Breast epithelium (tissue), 4 donors: ENCODE measurements at regions not wholly inside any gene's neighbourhood (a gene's known extent, or its start where the extent isn't known, plus 50 kb on each side); places are given as distances from the start of the nearest gene placed in this dataset.
"Not testable (repeated sequence)": the region's sequence is repeated elsewhere in the genome, so short reads cannot be mapped to it uniquely, and the experiment has no call there.

Experiments used
- DNase-seq, 2 donors: peaks; one replicate each; pipeline ENCODE4 v3.0.0-alpha.2; 2019; ENCODE audit warnings: low spot score in 2 of 2
- H3K27ac ChIP-seq, 2 donors: fragments of 200-600 bp; sonication (generic) in 1 of 2; one replicate each; pipeline ENCODE4 v1.5.1; 2016 to 2019; ENCODE audit warnings: mild to moderate bottlenecking in 1 of 2
- H3K27me3 ChIP-seq, 2 donors: fragments of 200-600 bp; sonication (generic) in 1 of 2; one replicate each; pipeline versions ENCODE4 v1.5.1 to v1.6.0; 2017 to 2019; ENCODE audit warnings: control low read depth in 1 of 2, mild to moderate bottlenecking in 1 of 2
- H3K36me3 ChIP-seq: fragments of 200-600 bp; one replicate; pipeline ENCODE4 v1.5.1; 2019
- H3K4me1 ChIP-seq, 2 donors: fragments of 200-600 bp; sonication (generic); one replicate each; pipeline ENCODE4 v1.5.1; 2016 to 2019; ENCODE audit warnings: control low read depth in 1 of 2
- H3K4me3 ChIP-seq, 3 donors: fragments of 200-600 bp; sonication (generic); 1 replicate in 2 of 3; 2 replicates in 1 of 3; pipeline ENCODE4 v1.5.1; 2016 to 2019; ENCODE audit warnings: mild to moderate bottlenecking in 3 of 3, moderate library complexity in 2 of 3
- H3K9me3 ChIP-seq, 2 donors: fragments of 200-600 bp; sonication (generic) in 1 of 2; one replicate each; pipeline ENCODE4 v1.5.1; 2016 to 2019; ENCODE audit warnings: control low read depth in 1 of 2
- CTCF ChIP-seq, 3 donors: fragments of 450-650 bp; IDR thresholded peaks; one replicate each; pipeline ENCODE4 v1.5.1; 2016 to 2017; ENCODE audit warnings: antibody characterized with exemption in 3 of 3, mild to moderate bottlenecking in 3 of 3, moderate library complexity in 3 of 3
- POLR2A ChIP-seq: fragments of 450-650 bp; IDR thresholded peaks from one replicate; pipeline ENCODE4 v1.6.1; 2016; ENCODE audit warnings: antibody characterized with exemption, mild to moderate bottlenecking, moderate library complexity
- POLR2AphosphoS5 ChIP-seq, 3 donors: sonication (generic); formaldehyde crosslinking; IDR thresholded peaks; one replicate each; pipeline ENCODE4 v1.6.1; 2017; ENCODE audit warnings: antibody characterized with exemption in 3 of 3
- intact Hi-C: fragments of 100-400 bp; cut with DNase I; formaldehyde crosslinking; loops from one replicate; pipeline ENCODE4 v1.15.1; 2023; ENCODE audit warnings: low total_unique reads

DNA sequence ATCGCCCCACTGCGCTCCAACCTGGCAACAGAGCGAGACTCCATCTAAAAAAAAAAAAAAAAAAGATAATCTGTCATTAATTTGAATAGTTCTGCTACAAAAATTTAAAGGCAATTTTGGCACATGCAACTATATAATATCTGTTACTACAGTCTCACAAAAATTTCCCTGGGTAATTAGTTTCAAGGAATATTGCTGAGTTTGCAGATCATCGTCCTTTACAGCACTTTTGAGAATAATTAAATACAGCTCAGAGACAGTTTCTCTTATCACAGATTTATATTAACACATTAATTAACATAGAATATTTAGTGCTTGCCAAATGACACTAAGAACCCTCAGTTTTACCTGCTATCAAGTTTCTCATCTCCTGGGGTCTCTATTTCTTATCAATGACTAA is 540.4 kb upstream of the ZNF804A start:
- Histone ChIP-seq H3K36me3 (no peaks in the 10 kb centered on the region), H3K4me1 (no peaks in the 10 kb centered on the region), H3K4me3 (no peak overlapping the region), H3K9me3 (peaks cover 0 to 4% of the 10 kb centered on the region in 2 donors), H3K27me3 (no peaks in the 10 kb centered on the region), H3K27ac (no peak overlapping the region)
- intact Hi-C loops: no loop called here
- no peak for DNase-seq
- TF ChIP-seq POLR2A (no peak), CTCF (IDR thresholded peaks at IDR 0.05) (no peak), POLR2AphosphoS5 (IDR thresholded peaks at IDR 0.05) (no peak)

GRCh38 chr2:184060268-184060667 is 538.1 kb upstream of the ZNF804A start:
- H3K36me3 ChIP-seq, H3K4me3 ChIP-seq, H3K27ac ChIP-seq, H3K4me1 ChIP-seq, DNase-seq, intact Hi-C loops, H3K9me3 ChIP-seq, H3K27me3 ChIP-seq: not testable (repeated sequence)

- TF ChIP-seq CTCF (IDR thresholded peaks at IDR 0.05) (no peak), POLR2AphosphoS5 (IDR thresholded peaks at IDR 0.05) (no peak), POLR2A (no peak)
- H3K36me3 ChIP-seq: no peaks in the 10 kb centered on the region
- no peaks in the 10 kb centered on the region for H3K9me3 ChIP-seq
- H3K4me1 ChIP-seq: no peaks in the 10 kb centered on the region
- no peak for DNase-seq
- H3K27ac ChIP-seq: no peak overlapping the region
- intact Hi-C loops: no loop called here
- H3K4me3 ChIP-seq: no peak overlapping the region
- no peaks in the 10 kb centered on the region for H3K27me3 ChIP-seq
Observed at GRCh38 chr2:184067502-184067901, 530.8 kb upstream of the ZNF804A start.

DNA sequence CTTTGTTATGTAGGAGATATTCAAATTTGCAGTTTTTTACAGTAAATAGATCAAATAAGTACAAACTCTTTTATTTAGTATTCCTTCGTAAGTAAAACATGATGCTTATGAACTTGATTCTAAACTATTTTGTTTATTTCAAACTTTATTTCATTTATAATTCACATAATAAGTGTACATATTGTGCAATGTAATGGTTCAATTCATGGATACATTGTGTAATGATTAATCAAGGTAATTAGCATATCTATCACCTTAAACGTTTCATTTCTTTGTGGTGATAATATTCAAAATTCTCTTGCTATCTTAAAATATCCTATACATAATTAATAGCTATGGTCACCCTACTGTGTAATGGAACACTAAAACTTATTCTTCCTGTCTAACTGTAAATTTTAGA is 525.9 kb upstream of the ZNF804A start:
- TF ChIP-seq CTCF (IDR thresholded peaks at IDR 0.05): no peak
- no peak for TF ChIP-seq POLR2A
- no peak for TF ChIP-seq POLR2AphosphoS5 (IDR thresholded peaks at IDR 0.05)
- Histone ChIP-seq H3K27me3 (no peaks in the 10 kb centered on the region), H3K9me3 (no peaks in the 10 kb centered on the region), H3K4me3 (no peak overlapping the region), H3K4me1 (no peaks in the 10 kb centered on the region), H3K36me3 (no peaks in the 10 kb centered on the region), H3K27ac (no peak overlapping the region)
- no peak for DNase-seq
- intact Hi-C loops: no loop called here

DNA sequence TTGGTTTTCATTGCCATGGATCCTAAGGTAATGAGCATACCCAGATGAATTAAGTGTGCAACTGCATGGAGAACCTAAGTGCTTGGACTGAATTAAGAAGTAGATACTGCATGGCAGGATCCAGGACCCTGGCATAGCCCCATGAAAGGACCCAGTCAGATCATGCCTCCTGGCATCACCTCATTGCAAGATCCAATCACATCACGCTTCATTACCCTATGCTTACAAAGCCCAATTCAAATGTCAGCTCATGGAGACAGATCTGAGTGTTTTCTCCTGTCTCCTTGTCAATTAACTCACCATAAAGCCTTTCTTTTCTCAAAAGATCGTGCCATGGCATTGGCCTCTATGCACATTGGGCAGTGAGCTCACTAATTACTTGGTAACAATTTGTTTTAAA is 519.8 kb upstream of the ZNF804A start:
- no peak for DNase-seq
- no peaks in the 10 kb centered on the region for H3K9me3 ChIP-seq
- no peak overlapping the region for H3K27ac ChIP-seq
- TF ChIP-seq POLR2A (no peak), CTCF (IDR thresholded peaks at IDR 0.05) (no peak), POLR2AphosphoS5 (IDR thresholded peaks at IDR 0.05) (no peak)
- no peaks in the 10 kb centered on the region for H3K4me1 ChIP-seq
- H3K27me3 ChIP-seq: no peaks in the 10 kb centered on the region
- H3K4me3 ChIP-seq: no peak overlapping the region
- no peaks in the 10 kb centered on the region for H3K36me3 ChIP-seq
- intact Hi-C loops: no loop called here

DNA sequence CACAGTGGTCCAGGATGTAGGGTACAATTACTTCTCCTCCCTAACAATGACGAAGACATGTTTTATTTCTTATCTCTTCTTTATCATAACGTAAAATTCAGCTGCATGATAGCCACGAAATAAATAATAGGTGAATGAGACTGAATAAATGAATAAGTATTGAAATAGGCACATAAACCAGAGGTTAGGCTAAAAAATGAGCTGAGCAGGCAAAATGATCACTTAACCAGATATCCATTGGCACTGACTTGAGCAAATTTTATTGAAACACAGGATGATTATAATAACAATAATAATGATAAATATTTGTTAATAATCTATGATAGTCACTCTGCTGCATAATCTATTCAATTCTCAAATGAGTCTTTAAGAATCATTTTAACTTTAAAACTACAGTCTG is 506.9 kb upstream of the ZNF804A start:
- TF ChIP-seq CTCF (IDR thresholded peaks at IDR 0.05): no peak
- TF ChIP-seq POLR2AphosphoS5 (IDR thresholded peaks at IDR 0.05): no peak
- TF ChIP-seq POLR2A: no peak
- H3K9me3 ChIP-seq: no peaks in the 10 kb centered on the region
- H3K4me3 ChIP-seq: no peak overlapping the region
- no peak for DNase-seq
- H3K27ac ChIP-seq: no peak overlapping the region
- no peaks in the 10 kb centered on the region for H3K36me3 ChIP-seq
- no peaks in the 10 kb centered on the region for H3K4me1 ChIP-seq
- intact Hi-C loops: loop anchor here (2.0 kb wide), 1 partner anchor 49 kb away; no protein-coding TSS in a partner anchor
- H3K27me3 ChIP-seq: no peaks in the 10 kb centered on the region
